Spleen (tissue), 7 donors: ENCODE measurements at regions not wholly inside any gene's neighbourhood (a gene's known extent, or its start where the extent isn't known, plus 50 kb on each side); places are given as distances from the start of the nearest gene placed in this dataset.
"Not testable (repeated sequence)": the region's sequence is repeated elsewhere in the genome, so short reads cannot be mapped to it uniquely, and the experiment has no call there.

Experiments
- CTCF ChIP-seq, 11 experiments: fragments of 200-600 bp in 7 of 11; fragments of 450-650 bp in 4 of 11; sonication (generic) in 4 of 11; IDR thresholded peaks in 8 of 11; conservative IDR thresholded peaks in 3 of 11; 1 replicate in 7 of 11; 2 replicates in 4 of 11; pipeline versions ENCODE4 v1.4.0 to v1.8.0; 2016 to 2021; ENCODE audit warnings: antibody characterized with exemption in 11 of 11, inconsistent platforms in 4 of 11, mild to moderate bottlenecking in 1 of 11
- POLR2A ChIP-seq, 3 donors: fragments of 450-650 bp; IDR thresholded peaks; one replicate each; pipeline ENCODE4 v1.5.1; 2017; ENCODE audit warnings: antibody characterized with exemption in 3 of 3, mild to moderate bottlenecking in 1 of 3
- POLR2AphosphoS5 ChIP-seq, 3 donors: sonication (generic); formaldehyde crosslinking; IDR thresholded peaks; one replicate each; pipeline ENCODE4 v1.5.1; 2017; ENCODE audit warnings: antibody characterized with exemption in 3 of 3
- donor health status: DM: no; HTN: no; CAD: no; lungs with moderate emphysema.
- donor health status: DM: no; HTN: no; CAD: no.
- donor health status: DM: no; HTN: no; CAD: no.

- TF ChIP-seq CTCF (IDR thresholded peaks at IDR 0.05 in 8 of 11, conservative IDR thresholded peaks at IDR 0.05 in 3 of 11); POLR2A (IDR thresholded peaks at IDR 0.05); POLR2AphosphoS5 (IDR thresholded peaks at IDR 0.05): not testable (repeated sequence)
These were observed 437.7 kb downstream of the NAP1L3 start for GRCh38 chrX:93235494-93236256.
